ENCODE measurements at regions not wholly inside any gene's neighbourhood (a gene's known extent, or its start where the extent isn't known, plus 50 kb on each side); places are given as distances from the start of the nearest gene placed in this dataset.
"Not testable (repeated sequence)": the region's sequence is repeated elsewhere in the genome, so short reads cannot be mapped to it uniquely, and the experiment has no call there.

- DNase-seq = not testable (repeated sequence)
Observed at GRCh38 chr4:123605797-123606196, 209.2 kb downstream of the SPRY1 start.

- no peak for DNase-seq
Observed at GRCh38 chr4:123606336-123606735, 209.7 kb downstream of the SPRY1 start.

GRCh38 chr4:123606946-123607542, 210.4 kb downstream of the SPRY1 start:
- DNase-seq = no peak

GRCh38 chr4:123609829-123610228, 213.2 kb downstream of the SPRY1 start:
- DNase-seq = no peak

- no peak for DNase-seq
Observed at GRCh38 chr4:123613586-123614344, 217.2 kb downstream of the SPRY1 start.

- no peak for DNase-seq
Observed at GRCh38 chr4:123615901-123616300, 219.3 kb downstream of the SPRY1 start.

GRCh38 chr4:123616951-123617461, 220.4 kb downstream of the SPRY1 start:
- DNase-seq = no peak

- no peak for DNase-seq
Observed at GRCh38 chr4:123617791-123618190, 221.2 kb downstream of the SPRY1 start.

GRCh38 chr4:123618606-123619005, 222.0 kb downstream of the SPRY1 start:
- no peak for DNase-seq

GRCh38 chr4:123619326-123619725, 222.7 kb downstream of the SPRY1 start:
- DNase-seq = no peak

- DNase-seq = no peak
Observed at GRCh38 chr4:123619895-123620294, 223.3 kb downstream of the SPRY1 start.

GRCh38 chr4:123621072-123621705, 224.6 kb downstream of the SPRY1 start:
- DNase-seq = no peak

GRCh38 chr4:123622572-123622971, 226.0 kb downstream of the SPRY1 start:
- no peak for DNase-seq

- no peak for DNase-seq
Observed at GRCh38 chr4:123623611-123624010, 227.0 kb downstream of the SPRY1 start.

GRCh38 chr4:123624959-123625358, 228.4 kb downstream of the SPRY1 start:
- no peak for DNase-seq

- no peak for DNase-seq
Observed at GRCh38 chr4:123628288-123628687, 231.7 kb downstream of the SPRY1 start.

- no peak for DNase-seq
Observed at GRCh38 chr4:123631786-123632692, 235.4 kb downstream of the SPRY1 start.

- DNase-seq = no peak
Observed at GRCh38 chr4:123632693-123633030, 236.1 kb downstream of the SPRY1 start.

GRCh38 chr4:123638834-123639233, 242.2 kb downstream of the SPRY1 start:
- DNase-seq = no peak

- DNase-seq = no peak
Observed at GRCh38 chr4:123640271-123640670, 243.7 kb downstream of the SPRY1 start.

GRCh38 chr4:123640824-123641223, 244.2 kb downstream of the SPRY1 start:
- DNase-seq = no peak

GRCh38 chr4:123643691-123644090, 247.1 kb downstream of the SPRY1 start:
- no peak for DNase-seq

- no peak for DNase-seq
Observed at GRCh38 chr4:123649250-123649644, 252.7 kb downstream of the SPRY1 start.
